ENCODE measurements at regions not wholly inside any gene's neighbourhood (a gene's known extent, or its start where the extent isn't known, plus 50 kb on each side); places are given as distances from the start of the nearest gene placed in this dataset.

DNA sequence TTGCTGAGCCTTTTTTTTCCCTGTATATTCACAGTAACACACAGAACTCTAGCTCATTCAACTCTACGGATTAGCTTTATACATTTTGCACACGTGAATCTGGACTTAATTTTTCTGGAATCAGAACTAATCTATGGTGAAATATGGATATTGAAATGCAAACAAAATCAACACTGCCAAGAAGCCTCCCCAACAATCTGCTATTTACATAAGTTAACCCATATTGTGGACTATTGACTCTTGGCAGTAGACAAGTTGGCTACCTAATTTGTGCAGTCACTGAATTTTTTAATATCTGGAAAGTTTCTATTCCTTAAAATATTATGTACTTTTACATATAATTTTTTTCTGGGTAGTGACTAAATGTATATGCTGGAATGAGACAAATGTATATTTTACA, 815.4 kb downstream of the PCDH17 start:
- 69 to 74% methylated on average over 2 of the region's 2 CpGs for WGBS, 2 donors
- no peak for DNase-seq
- Histone ChIP-seq H3K27me3 (no peaks in the 10 kb centered on the region), H3K4me1 (no peaks in the 10 kb centered on the region), H3K27ac (no peak overlapping the region), H3K9me3 (no peaks in the 10 kb centered on the region), H3K36me3 (no peaks in the 10 kb centered on the region), H3K4me3 (no peak overlapping the region)
- intact Hi-C loops (cut with DNase I), result no loop called here
- no peak for TF ChIP-seq EP300 (IDR thresholded peaks at IDR 0.05)
- TF ChIP-seq, protein P1, sequence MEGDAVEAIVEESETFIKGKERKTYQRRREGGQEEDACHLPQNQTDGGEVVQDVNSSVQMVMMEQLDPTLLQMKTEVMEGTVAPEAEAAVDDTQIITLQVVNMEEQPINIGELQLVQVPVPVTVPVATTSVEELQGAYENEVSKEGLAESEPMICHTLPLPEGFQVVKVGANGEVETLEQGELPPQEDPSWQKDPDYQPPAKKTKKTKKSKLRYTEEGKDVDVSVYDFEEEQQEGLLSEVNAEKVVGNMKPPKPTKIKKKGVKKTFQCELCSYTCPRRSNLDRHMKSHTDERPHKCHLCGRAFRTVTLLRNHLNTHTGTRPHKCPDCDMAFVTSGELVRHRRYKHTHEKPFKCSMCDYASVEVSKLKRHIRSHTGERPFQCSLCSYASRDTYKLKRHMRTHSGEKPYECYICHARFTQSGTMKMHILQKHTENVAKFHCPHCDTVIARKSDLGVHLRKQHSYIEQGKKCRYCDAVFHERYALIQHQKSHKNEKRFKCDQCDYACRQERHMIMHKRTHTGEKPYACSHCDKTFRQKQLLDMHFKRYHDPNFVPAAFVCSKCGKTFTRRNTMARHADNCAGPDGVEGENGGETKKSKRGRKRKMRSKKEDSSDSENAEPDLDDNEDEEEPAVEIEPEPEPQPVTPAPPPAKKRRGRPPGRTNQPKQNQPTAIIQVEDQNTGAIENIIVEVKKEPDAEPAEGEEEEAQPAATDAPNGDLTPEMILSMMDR (IDR thresholded peaks at IDR 0.05), result no peak
- TF ChIP-seq POLR2A (IDR thresholded peaks at IDR 0.05), result no peak
- TF ChIP-seq POLR2AphosphoS5 (IDR thresholded peaks at IDR 0.05), result no peak

DNA sequence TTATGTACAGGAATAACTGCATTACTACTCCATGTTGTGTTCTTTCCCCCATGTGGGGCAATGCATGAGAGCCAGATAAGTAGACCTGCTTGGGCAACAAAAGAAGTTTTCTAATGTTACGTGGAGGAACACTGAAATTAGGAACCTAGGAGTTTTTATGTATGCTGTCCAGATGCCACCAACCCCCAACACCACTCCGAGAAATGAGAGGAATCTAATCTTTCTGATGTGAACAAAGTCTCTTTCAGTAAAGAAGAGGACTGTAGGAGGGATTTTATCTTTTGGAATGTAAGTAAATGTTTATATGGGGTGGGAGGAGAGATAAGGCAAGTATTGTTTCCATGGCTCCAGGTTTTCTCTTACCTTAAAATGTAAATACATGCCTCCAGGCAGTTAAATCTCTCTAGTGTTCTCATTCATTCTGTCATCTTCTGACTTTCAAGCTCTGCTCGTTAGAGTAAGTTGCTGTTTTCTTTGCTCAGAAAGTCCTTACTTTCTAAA, 820.6 kb downstream of the PCDH17 start:
- intact Hi-C loops (cut with DNase I), result no loop called here
- WGBS, 2 donors, result 21 to 65% methylated on average over 3 of the region's 3 CpGs
- H3K9me3 ChIP-seq, result peaks cover 0 to 3% (median 1%) of the 10 kb centered on the region in 4 donors

DNA sequence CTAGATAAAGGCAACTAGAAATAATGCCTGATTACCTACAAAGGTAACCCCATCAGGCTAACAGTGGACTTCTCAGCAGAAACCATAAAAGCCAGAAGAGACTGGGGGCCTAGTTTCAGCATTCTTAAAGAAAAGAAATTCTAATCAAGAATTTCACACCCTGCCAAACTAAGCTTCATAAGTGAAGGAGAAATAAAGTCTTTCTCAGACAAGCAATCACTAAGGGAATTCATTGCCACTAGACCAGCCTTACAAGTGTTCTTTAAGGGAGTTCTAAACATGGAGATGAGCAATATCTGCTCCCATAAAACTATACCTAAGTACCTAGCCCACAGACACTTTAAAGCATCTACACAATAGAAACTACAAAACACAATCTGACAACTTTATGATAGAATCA, 823.5 kb downstream of the PCDH17 start:
- intact Hi-C loops (cut with DNase I), result no loop called here
- Histone ChIP-seq H3K4me1 (no peaks in the 10 kb centered on the region), H3K9me3 (peaks cover 0 to 3% (median 1%) of the 10 kb centered on the region in 4 donors), H3K27ac (no peak overlapping the region), H3K27me3 (no peaks in the 10 kb centered on the region), H3K36me3 (no peaks in the 10 kb centered on the region), H3K4me3 (no peak overlapping the region)
- TF ChIP-seq POLR2A (IDR thresholded peaks at IDR 0.05) (no peak), POLR2AphosphoS5 (IDR thresholded peaks at IDR 0.05) (no peak), EP300 (IDR thresholded peaks at IDR 0.05) (no peak)
- TF ChIP-seq, protein P1 (IDR thresholded peaks at IDR 0.05), result no peak
- no peak for DNase-seq

More for the DNA sequence above, 820.6 kb downstream of the PCDH17 start:
- H3K4me3 ChIP-seq, result no peak overlapping the region
- H3K36me3 ChIP-seq, result no peaks in the 10 kb centered on the region
- H3K4me1 ChIP-seq, result no peaks in the 10 kb centered on the region
- H3K27me3 ChIP-seq, result no peaks in the 10 kb centered on the region
- no peak for DNase-seq
- no peak overlapping the region for H3K27ac ChIP-seq
- TF ChIP-seq EP300 (IDR thresholded peaks at IDR 0.05), result no peak
- TF ChIP-seq POLR2AphosphoS5 (IDR thresholded peaks at IDR 0.05), result no peak
- TF ChIP-seq, protein P1 (IDR thresholded peaks at IDR 0.05), result no peak
- TF ChIP-seq POLR2A (IDR thresholded peaks at IDR 0.05), result no peak

DNA sequence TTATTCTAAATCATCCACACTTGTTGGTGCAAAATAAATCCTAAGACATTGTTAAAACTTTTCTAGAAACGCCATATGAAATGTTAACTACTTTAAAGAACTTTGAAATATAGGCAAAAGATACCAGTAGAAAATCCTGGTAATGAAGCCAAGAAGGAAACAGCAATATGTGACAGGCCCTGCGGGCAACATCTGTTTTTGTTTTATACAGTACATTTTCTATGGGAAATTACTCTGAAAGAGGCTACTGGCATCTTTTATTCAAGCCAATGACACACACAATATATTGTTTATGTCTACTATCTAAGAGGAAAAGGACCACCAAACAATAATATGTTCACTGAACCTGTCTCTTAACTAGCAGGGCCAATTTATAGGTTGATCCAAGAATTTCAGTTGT, 829.7 kb downstream of the PCDH17 start:
- Histone ChIP-seq H3K27ac (no peak overlapping the region), H3K4me1 (no peaks in the 10 kb centered on the region), H3K4me3 (no peak overlapping the region), H3K27me3 (no peaks in the 10 kb centered on the region), H3K9me3 (no peaks in the 10 kb centered on the region), H3K36me3 (no peaks in the 10 kb centered on the region)
- no peak for TF ChIP-seq POLR2A (IDR thresholded peaks at IDR 0.05)
- TF ChIP-seq EP300 (IDR thresholded peaks at IDR 0.05), result no peak
- TF ChIP-seq, protein P1 (IDR thresholded peaks at IDR 0.05), result no peak
- no peak for TF ChIP-seq POLR2AphosphoS5 (IDR thresholded peaks at IDR 0.05)
- no peak for DNase-seq
- WGBS, 2 donors, result 74 to 75% methylated on average over 2 of the region's 2 CpGs
- intact Hi-C loops (cut with DNase I), result no loop called here

DNA sequence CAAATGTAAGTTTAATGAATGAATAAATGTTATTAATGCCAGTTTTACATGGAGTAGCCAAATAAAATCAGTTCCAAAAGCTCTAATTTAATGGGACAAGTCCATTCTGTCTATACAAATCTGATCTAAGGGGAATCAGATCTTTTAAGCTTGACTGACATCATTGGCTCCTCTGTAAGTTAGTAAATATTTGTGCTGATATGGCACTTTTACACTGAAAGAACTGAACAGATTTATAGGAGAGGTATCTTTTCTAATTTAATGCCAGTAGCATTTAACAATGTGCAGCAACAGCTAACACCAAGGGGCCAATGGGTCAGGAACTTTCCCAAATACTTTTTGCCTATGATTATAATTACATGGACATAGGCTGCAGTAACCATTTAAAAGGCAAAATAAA, 832.3 kb downstream of the PCDH17 start:
- no peaks in the 10 kb centered on the region for H3K27me3 ChIP-seq
- no peaks in the 10 kb centered on the region for H3K4me1 ChIP-seq
- no peak overlapping the region for H3K4me3 ChIP-seq
- intact Hi-C loops (cut with DNase I), result no loop called here
- no peak overlapping the region for H3K27ac ChIP-seq
- no peak for DNase-seq
- H3K36me3 ChIP-seq, result no peaks in the 10 kb centered on the region
- H3K9me3 ChIP-seq, result no peaks in the 10 kb centered on the region
- TF ChIP-seq POLR2A (IDR thresholded peaks at IDR 0.05), result no peak
- no peak for TF ChIP-seq POLR2AphosphoS5 (IDR thresholded peaks at IDR 0.05)
- TF ChIP-seq, protein P1 (IDR thresholded peaks at IDR 0.05), result no peak
- no peak for TF ChIP-seq EP300 (IDR thresholded peaks at IDR 0.05)

All from sigmoid colon (tissue), 6 donors.